PC-3 (cell line): ENCODE measurements at regions not wholly inside any gene's neighbourhood (a gene's known extent, or its start where the extent isn't known, plus 50 kb on each side); places are given as distances from the start of the nearest gene placed in this dataset.

Experiments used
- ATAC-seq: fragments of 200-7000 bp; cut with Tn5 transposase; 2 replicates; pipeline ENCODE4 v1.9.1; 2020; ENCODE audit warnings: mild to moderate bottlenecking, moderate library complexity
- BruUV-seq: library from RNA; stranded (reverse); fragments of 400-500 nt; replicated peaks from 2 replicates; lab custom pipeline; 2021; lab: Mats Ljungman, UMichigan
- CTCF ChIA-PET: fragments of 300-600 bp; sonication (Branson Sonifier 250); formaldehyde crosslinking; loops from one replicate; lab custom pipeline; 2022; ENCODE audit warnings: antibody characterized with exemption; lab: Charles Lee
- POLR2A ChIA-PET: fragments of 300-600 bp; sonication (Branson Sonifier 250); formaldehyde crosslinking; loops from one replicate; lab custom pipeline; 2022; ENCODE audit warnings: antibody characterized with exemption; ENCODE audit not compliant: unreplicated experiment; lab: Charles Lee
- DNase-seq: peaks from one replicate; pipeline ENCODE4 v3.0.0-alpha.2; 2015
- H2AFZ ChIP-seq: fragments of 300-600 bp; sonication (generic); 2 replicates; pipeline ENCODE4 v1.6.0; 2016; ENCODE audit warnings: antibody characterized with exemption, low read length
- H3F3A ChIP-seq: fragments of 300-600 bp; sonication (generic); one replicate; pipeline ENCODE4 v1.6.0; 2017; ENCODE audit warnings: antibody characterized with exemption, low read length, control low read depth, mild to moderate bottlenecking; ENCODE audit not compliant: unreplicated experiment
- H3K27ac ChIP-seq: fragments of 300-600 bp; sonication (generic); 2 replicates; pipeline ENCODE4 v1.5.1; 2016; ENCODE audit warnings: mild to moderate bottlenecking, low read length
- H3K27me3 ChIP-seq: fragments of 300-600 bp; sonication (generic); 2 replicates; pipeline ENCODE4 v1.6.1; 2016; ENCODE audit warnings: low read length, mixed read lengths
- H3K36me3 ChIP-seq: fragments of 300-600 bp; sonication (generic); 2 replicates; pipeline ENCODE4 v1.6.1; 2016; ENCODE audit warnings: low read depth, mixed run types, low read length, mixed read lengths
- H3K4me1 ChIP-seq: fragments of 300-600 bp; sonication (generic); 2 replicates; pipeline ENCODE4 v1.5.1; 2016; ENCODE audit warnings: low read length; ENCODE audit not compliant: insufficient read depth
- H3K4me2 ChIP-seq: fragments of 300-600 bp; sonication (generic); 2 replicates; pipeline ENCODE4 v1.6.0; 2016; ENCODE audit warnings: low read length
- H3K4me3 ChIP-seq: fragments of 300-600 bp; sonication (generic); 2 replicates; pipeline ENCODE4 v1.5.1; 2016; ENCODE audit warnings: mild to moderate bottlenecking, low read length, mixed read lengths
- H3K79me2 ChIP-seq: fragments of 300-600 bp; sonication (generic); 2 replicates; pipeline ENCODE4 v1.6.1; 2017; ENCODE audit warnings: low read length, mixed read lengths
- H3K9ac ChIP-seq: fragments of 300-600 bp; sonication (generic); 2 replicates; pipeline ENCODE4 v1.6.0; 2016; ENCODE audit warnings: mild to moderate bottlenecking, low read length
- H3K9me2 ChIP-seq: fragments of 300-600 bp; sonication (generic); replicated peaks from 2 replicates; pipeline ENCODE4 v1.6.1; 2016; ENCODE audit warnings: mixed run types, low read length, mixed read lengths
- H3K9me3 ChIP-seq: fragments of 300-600 bp; sonication (generic); 2 replicates; pipeline ENCODE4 v1.6.1; 2016; ENCODE audit warnings: low read length, mixed read lengths
- H4K20me1 ChIP-seq: fragments of 300-600 bp; sonication (generic); 2 replicates; pipeline ENCODE4 v1.6.1; 2016; ENCODE audit warnings: low read length, mixed read lengths
- CTCF ChIP-seq: fragments of 300-600 bp; sonication (generic); conservative IDR thresholded peaks from 2 replicates; pipeline ENCODE4 v1.5.1; 2017; ENCODE audit warnings: antibody characterized with exemption, low read depth, mild to moderate bottlenecking, low read length
- EZH2 ChIP-seq: fragments of 300-600 bp; sonication (generic); IDR thresholded peaks from one replicate; pipeline ENCODE4 v1.6.1; 2017; ENCODE audit warnings: antibody characterized with exemption, mild to moderate bottlenecking, low read length; ENCODE audit not compliant: unreplicated experiment
- EZH2phosphoT487 ChIP-seq: fragments of 300-600 bp; sonication (generic); IDR thresholded peaks from 2 replicates; pipeline ENCODE4 v1.6.1; 2018; ENCODE audit warnings: mild to moderate bottlenecking, antibody characterized with exemption, low read length, borderline replicate concordance
- intact Hi-C: fragments of 100-400 bp; cut with micrococcal nuclease; formaldehyde crosslinking; loops from 2 replicates; pipeline ENCODE4 v1.9.0; 2023

GRCh38 chr16:9151074-9151473 lies 59.6 kb downstream of the HAPSTR1 start:
- ATAC-seq = no peak
- CTCF ChIA-PET = no interaction called here

GRCh38 chr16:9151597-9151996 lies 60.2 kb downstream of the HAPSTR1 start:
- BruUV-seq = no TSS peak
- intact Hi-C loops = no loop called here
- CTCF ChIA-PET = interaction anchor here (0.6 kb wide), 1 partner anchor 97 kb away, joined by 5 read pairs; no protein-coding TSS in a partner anchor

More at GRCh38 chr16:9151074-9151473, 59.6 kb downstream of the HAPSTR1 start:
- H2AFZ ChIP-seq = no peak overlapping the region
- no peaks in the 10 kb centered on the region for H3F3A ChIP-seq
- no peaks in the 10 kb centered on the region for H3K4me1 ChIP-seq
- no peak for TF ChIP-seq CTCF
- no peak for TF ChIP-seq EZH2phosphoT487
- no peak for TF ChIP-seq EZH2
- BruUV-seq = no TSS peak
- no peak for DNase-seq
- no peaks in the 10 kb centered on the region for H3K27me3 ChIP-seq
- H3K36me3 ChIP-seq = no peaks in the 10 kb centered on the region
- no peaks in the 10 kb centered on the region for H3K9me3 ChIP-seq
- H3K4me2 ChIP-seq = no peak overlapping the region
- H4K20me1 ChIP-seq = no peaks in the 10 kb centered on the region
- H3K9me2 ChIP-seq = no peaks in the 10 kb centered on the region
- POLR2A ChIA-PET = no interaction called here
- H3K27ac ChIP-seq = no peak overlapping the region
- no peaks in the 10 kb centered on the region for H3K79me2 ChIP-seq
- no peak overlapping the region for H3K9ac ChIP-seq
- intact Hi-C loops = no loop called here
- H3K4me3 ChIP-seq = no peak overlapping the region

More at GRCh38 chr16:9151597-9151996, 60.2 kb downstream of the HAPSTR1 start:
- H3F3A ChIP-seq = no peaks in the 10 kb centered on the region
- H4K20me1 ChIP-seq = no peaks in the 10 kb centered on the region
- TF ChIP-seq CTCF = no peak
- no peak for TF ChIP-seq EZH2phosphoT487
- no peak for TF ChIP-seq EZH2
- no peaks in the 10 kb centered on the region for H3K9me2 ChIP-seq
- no peaks in the 10 kb centered on the region for H3K9me3 ChIP-seq
- ATAC-seq = no peak
- no peaks in the 10 kb centered on the region for H3K27me3 ChIP-seq
- no peak overlapping the region for H2AFZ ChIP-seq
- H3K4me3 ChIP-seq = no peak overlapping the region
- no peaks in the 10 kb centered on the region for H3K79me2 ChIP-seq
- H3K4me2 ChIP-seq = no peak overlapping the region
- H3K9ac ChIP-seq = no peak overlapping the region
- no peak for DNase-seq
- no peak overlapping the region for H3K27ac ChIP-seq
- H3K36me3 ChIP-seq = no peaks in the 10 kb centered on the region
- no peaks in the 10 kb centered on the region for H3K4me1 ChIP-seq
- POLR2A ChIA-PET = no interaction called here
